ENCODE measurements at regions not wholly inside any gene's neighbourhood (a gene's known extent, or its start where the extent isn't known, plus 50 kb on each side); places are given as distances from the start of the nearest gene placed in this dataset.

- Histone ChIP-seq H3K4me1 (no peaks in the 10 kb centered on the region), H3K9me3 (peaks cover 0 to 3% (median 0%) of the 10 kb centered on the region in 4 donors), H3K36me3 (no peaks in the 10 kb centered on the region), H3K27me3 (no peaks in the 10 kb centered on the region), H3K4me3 (no peak overlapping the region), H3K27ac (replicated peaks in 1 of 4) (no peak overlapping the region)
- TF ChIP-seq, protein P1, sequence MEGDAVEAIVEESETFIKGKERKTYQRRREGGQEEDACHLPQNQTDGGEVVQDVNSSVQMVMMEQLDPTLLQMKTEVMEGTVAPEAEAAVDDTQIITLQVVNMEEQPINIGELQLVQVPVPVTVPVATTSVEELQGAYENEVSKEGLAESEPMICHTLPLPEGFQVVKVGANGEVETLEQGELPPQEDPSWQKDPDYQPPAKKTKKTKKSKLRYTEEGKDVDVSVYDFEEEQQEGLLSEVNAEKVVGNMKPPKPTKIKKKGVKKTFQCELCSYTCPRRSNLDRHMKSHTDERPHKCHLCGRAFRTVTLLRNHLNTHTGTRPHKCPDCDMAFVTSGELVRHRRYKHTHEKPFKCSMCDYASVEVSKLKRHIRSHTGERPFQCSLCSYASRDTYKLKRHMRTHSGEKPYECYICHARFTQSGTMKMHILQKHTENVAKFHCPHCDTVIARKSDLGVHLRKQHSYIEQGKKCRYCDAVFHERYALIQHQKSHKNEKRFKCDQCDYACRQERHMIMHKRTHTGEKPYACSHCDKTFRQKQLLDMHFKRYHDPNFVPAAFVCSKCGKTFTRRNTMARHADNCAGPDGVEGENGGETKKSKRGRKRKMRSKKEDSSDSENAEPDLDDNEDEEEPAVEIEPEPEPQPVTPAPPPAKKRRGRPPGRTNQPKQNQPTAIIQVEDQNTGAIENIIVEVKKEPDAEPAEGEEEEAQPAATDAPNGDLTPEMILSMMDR (IDR thresholded peaks at IDR 0.05): no peak
- TF ChIP-seq POLR2AphosphoS5 (IDR thresholded peaks at IDR 0.05) (no peak), POLR2A (IDR thresholded peaks at IDR 0.05; ENCODE audit: low read depth) (no peak), EP300 (IDR thresholded peaks at IDR 0.05) (no peak)
- DNase-seq (ENCODE audit: extremely low spot score): no peak
- WGBS: 83% methylated on average over 4 of the region's 4 CpGs
- intact Hi-C loops (cut with DNase I): no loop called here
Observed at GRCh38 chr4:181559637-181560036, 683.6 kb upstream of the TENM3 start.

- 92% methylated on average over 2 of the region's 2 CpGs for WGBS
Observed at GRCh38 chr4:181562399-181562798, 680.8 kb upstream of the TENM3 start.

GRCh38 chr4:181564625-181565024 is 678.6 kb upstream of the TENM3 start:
- DNase-seq (ENCODE audit: extremely low spot score): no peak
- Histone ChIP-seq H3K36me3 (no peaks in the 10 kb centered on the region), H3K27me3 (no peaks in the 10 kb centered on the region), H3K4me1 (no peaks in the 10 kb centered on the region), H3K4me3 (no peak overlapping the region), H3K9me3 (peaks cover 0 to under 1% (median 0%) of the 10 kb centered on the region in 4 donors), H3K27ac (replicated peaks in 1 of 4) (no peak overlapping the region)
- TF ChIP-seq POLR2A (IDR thresholded peaks at IDR 0.05; ENCODE audit: low read depth): no peak
- no peak for TF ChIP-seq POLR2AphosphoS5 (IDR thresholded peaks at IDR 0.05)
- TF ChIP-seq, protein P1 (IDR thresholded peaks at IDR 0.05): no peak
- no peak for TF ChIP-seq EP300 (IDR thresholded peaks at IDR 0.05)
- intact Hi-C loops (cut with DNase I): no loop called here
- 87% methylated on average over 6 of the region's 6 CpGs for WGBS

More at GRCh38 chr4:181562399-181562798, 680.8 kb upstream of the TENM3 start:
- intact Hi-C loops (cut with DNase I): no loop called here
- Histone ChIP-seq H3K27ac (replicated peaks in 1 of 4) (no peak overlapping the region), H3K4me3 (no peak overlapping the region), H3K27me3 (no peaks in the 10 kb centered on the region), H3K9me3 (peaks cover 0 to 3% (median 0%) of the 10 kb centered on the region in 4 donors), H3K36me3 (no peaks in the 10 kb centered on the region), H3K4me1 (no peaks in the 10 kb centered on the region)
- TF ChIP-seq EP300 (IDR thresholded peaks at IDR 0.05): no peak
- TF ChIP-seq, protein P1 (IDR thresholded peaks at IDR 0.05): no peak
- no peak for TF ChIP-seq POLR2A (IDR thresholded peaks at IDR 0.05; ENCODE audit: low read depth)
- no peak for TF ChIP-seq POLR2AphosphoS5 (IDR thresholded peaks at IDR 0.05)
- DNase-seq (ENCODE audit: extremely low spot score): no peak

- DNase-seq (ENCODE audit: extremely low spot score): no peak
- TF ChIP-seq EP300 (IDR thresholded peaks at IDR 0.05) (no peak), POLR2A (IDR thresholded peaks at IDR 0.05; ENCODE audit: low read depth) (no peak), POLR2AphosphoS5 (IDR thresholded peaks at IDR 0.05) (peak in 1 of 2 donors; percentile 60)
- TF ChIP-seq, protein P1 (IDR thresholded peaks at IDR 0.05): no peak
- Histone ChIP-seq H3K36me3 (no peaks in the 10 kb centered on the region), H3K4me3 (no peak overlapping the region), H3K27ac (replicated peaks in 1 of 4) (no peak overlapping the region), H3K4me1 (no peaks in the 10 kb centered on the region), H3K27me3 (no peaks in the 10 kb centered on the region), H3K9me3 (no peaks in the 10 kb centered on the region)
- intact Hi-C loops (cut with DNase I): no loop called here
- 53% methylated on average over 7 of the region's 7 CpGs for whole genome bisulfite sequencing
Observed at GRCh38 chr4:181566490-181566889, 676.7 kb upstream of the TENM3 start.

DNA sequence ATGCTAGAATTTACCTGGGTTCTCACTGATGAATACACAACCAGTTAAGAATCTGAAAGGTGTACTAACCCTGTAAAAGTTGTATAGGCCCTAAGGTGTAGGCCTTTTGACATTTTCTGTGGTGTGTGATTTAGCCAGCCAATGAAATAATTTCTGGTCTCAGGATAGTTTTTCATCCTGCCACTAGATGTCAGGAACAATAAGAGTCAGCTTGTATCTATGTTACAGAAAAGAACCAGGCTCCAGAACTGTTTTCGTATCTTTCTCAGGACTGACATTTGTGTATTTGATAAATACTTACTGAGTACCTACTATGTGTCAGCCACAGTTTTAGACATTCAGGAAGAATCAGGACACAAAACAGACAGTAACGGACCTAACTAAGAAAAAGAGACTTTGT is 673.6 kb upstream of the TENM3 start:
- intact Hi-C loops (cut with DNase I): no loop called here
- WGBS: 57% methylated on average over 2 of the region's 2 CpGs
- Histone ChIP-seq H3K27ac (replicated peaks in 1 of 4) (no peak overlapping the region), H3K4me1 (no peaks in the 10 kb centered on the region), H3K9me3 (no peaks in the 10 kb centered on the region), H3K36me3 (no peaks in the 10 kb centered on the region), H3K4me3 (no peak overlapping the region), H3K27me3 (no peaks in the 10 kb centered on the region)
- no peak for DNase-seq (ENCODE audit: extremely low spot score)
- no peak for TF ChIP-seq POLR2A (IDR thresholded peaks at IDR 0.05; ENCODE audit: low read depth)
- TF ChIP-seq, protein P1 (IDR thresholded peaks at IDR 0.05): peak in 2 of 3 experiments; percentile 19 to 41

Data from esophagus muscularis mucosa (tissue), 4 donors.